ENCODE measurements at regions not wholly inside any gene's neighbourhood (a gene's known extent, or its start where the extent isn't known, plus 50 kb on each side); places are given as distances from the start of the nearest gene placed in this dataset.
"Not testable (repeated sequence)": the region's sequence is repeated elsewhere in the genome, so short reads cannot be mapped to it uniquely, and the experiment has no call there.

DNA sequence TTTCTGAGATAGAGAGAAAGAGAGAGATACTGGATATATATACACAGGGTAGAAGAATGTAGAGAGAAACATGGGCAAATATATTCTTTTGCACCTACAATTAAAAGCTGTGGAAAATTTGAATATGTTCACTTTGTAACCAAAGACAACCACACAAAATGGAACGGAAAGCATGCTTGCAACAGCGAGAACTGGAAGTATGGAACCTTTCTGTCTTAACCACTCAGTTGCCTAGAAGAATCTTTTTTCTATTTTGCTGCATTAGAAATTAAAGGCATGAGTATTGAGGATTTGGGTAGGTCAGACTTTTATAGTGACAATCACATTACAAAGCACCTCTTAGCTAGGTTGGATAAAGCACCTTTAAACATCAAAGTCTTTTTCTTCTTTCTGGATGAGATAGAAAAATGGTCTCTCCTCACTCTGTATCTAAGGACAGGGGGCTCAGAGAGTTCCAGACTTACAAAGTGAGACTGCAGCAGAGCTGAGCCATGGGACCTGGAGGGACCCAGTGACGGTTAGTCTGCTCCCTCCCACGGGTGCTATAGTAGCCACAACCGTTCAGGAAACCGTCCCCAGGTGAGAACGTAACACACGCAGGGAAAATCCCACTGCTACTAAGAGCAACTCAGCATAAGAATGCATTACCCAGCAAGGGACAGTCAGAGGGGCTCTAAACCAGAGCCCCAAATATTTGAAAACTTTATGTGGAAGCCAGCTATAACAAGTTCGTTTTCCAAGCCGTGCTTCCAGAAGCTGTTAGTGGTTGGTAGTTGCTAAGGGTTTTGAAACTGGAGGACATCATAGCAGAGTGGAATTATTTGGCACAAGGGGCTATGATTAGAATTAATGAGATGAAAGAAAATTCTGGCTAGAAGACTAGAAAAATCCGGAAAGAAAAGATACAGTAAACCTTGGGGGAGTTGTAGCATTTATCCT lies 97.1 kb downstream of the DAD1 start:
- CTCF ChIA-PET, result no interaction called here
- intact Hi-C loops (cut with micrococcal nuclease; ENCODE audit: unreplicated experiment), result no loop called here
- H3K36me3 Mint-ChIP-seq (ENCODE audit: insufficient read depth, unreplicated experiment), result no peaks in the 10 kb centered on the region
- no peak for TF ChIP-seq CTCF (IDR thresholded peaks at IDR 0.05; ENCODE audit: unreplicated experiment)
- peaks cover 82% of the 10 kb centered on the region for H3K27me3 Mint-ChIP-seq (ENCODE audit: unreplicated experiment)
- H3K4me1 Mint-ChIP-seq (ENCODE audit: low read depth, unreplicated experiment), result no peaks in the 10 kb centered on the region
- H3K4me3 Mint-ChIP-seq (ENCODE audit: low read depth, unreplicated experiment), result no peak overlapping the region
- no peak for DNase-seq
- H3K9me3 Mint-ChIP-seq (ENCODE audit: low read depth, unreplicated experiment), result no peaks in the 10 kb centered on the region
- BruUV-seq (replicated peaks), result no TSS peak
- no peak overlapping the region for H3K27ac Mint-ChIP-seq (ENCODE audit: unreplicated experiment)

DNA sequence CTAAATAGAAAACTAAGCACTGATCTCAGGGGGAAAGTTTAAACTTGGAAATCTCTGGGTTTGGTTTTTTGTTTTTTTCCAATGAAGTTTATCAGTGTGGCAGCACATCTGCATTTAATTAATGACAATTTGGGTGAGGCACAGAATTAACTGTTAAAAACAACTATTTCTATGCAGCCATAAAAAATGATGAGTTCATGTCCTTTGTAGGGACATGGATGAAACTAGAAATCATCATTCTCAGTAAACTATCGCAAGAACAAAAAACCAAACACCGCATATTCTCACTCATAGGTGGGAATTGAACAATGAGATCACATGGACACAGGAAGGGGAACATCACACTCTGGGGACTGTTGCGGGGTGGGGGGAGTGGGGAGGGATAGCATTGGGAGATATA lies 98.0 kb downstream of the DAD1 start:
- CTCF ChIA-PET; H3K4me3 Mint-ChIP-seq (ENCODE audit: low read depth, unreplicated experiment): not testable (repeated sequence)
- H3K27me3 Mint-ChIP-seq (ENCODE audit: unreplicated experiment), result peaks cover 91% of the 10 kb centered on the region

GRCh38 chr14:22489957-22490950 lies 98.8 kb downstream of the DAD1 start:
- Mint-ChIP-seq H3K27me3 (ENCODE audit: unreplicated experiment) (peaks cover 99% of the 10 kb centered on the region), H3K4me3 (ENCODE audit: low read depth, unreplicated experiment) (no peak overlapping the region), H3K27ac (ENCODE audit: unreplicated experiment) (no peak overlapping the region), H3K4me1 (ENCODE audit: low read depth, unreplicated experiment) (no peaks in the 10 kb centered on the region), H3K9me3 (ENCODE audit: low read depth, unreplicated experiment) (no peaks in the 10 kb centered on the region), H3K36me3 (ENCODE audit: insufficient read depth, unreplicated experiment) (no peaks in the 10 kb centered on the region)
- DNase-seq, result no peak
- intact Hi-C loops (cut with micrococcal nuclease; ENCODE audit: unreplicated experiment), result no loop called here
- BruUV-seq (replicated peaks), result no TSS peak
- CTCF ChIA-PET, result interaction anchor here (0.6 to 0.7 kb wide), 2 partner anchors 10 to 66 kb away, joined by 3 read pairs; no protein-coding TSS in a partner anchor
- TF ChIP-seq CTCF (IDR thresholded peaks at IDR 0.05; ENCODE audit: unreplicated experiment), result no peak

More for the DNA sequence above, 98.0 kb downstream of the DAD1 start:
- H3K4me1 Mint-ChIP-seq (ENCODE audit: low read depth, unreplicated experiment); H3K9me3 Mint-ChIP-seq (ENCODE audit: low read depth, unreplicated experiment); H3K36me3 Mint-ChIP-seq (ENCODE audit: insufficient read depth, unreplicated experiment); DNase-seq; BruUV-seq (replicated peaks); H3K27ac Mint-ChIP-seq (ENCODE audit: unreplicated experiment); intact Hi-C loops (cut with micrococcal nuclease; ENCODE audit: unreplicated experiment): not testable (repeated sequence)

GRCh38 chr14:22489244-22489545 lies 99.8 kb downstream of the DAD1 start:
- BruUV-seq (replicated peaks), result no TSS peak
- Mint-ChIP-seq H3K27ac (ENCODE audit: unreplicated experiment) (no peak overlapping the region), H3K4me3 (ENCODE audit: low read depth, unreplicated experiment) (no peak overlapping the region), H3K9me3 (ENCODE audit: low read depth, unreplicated experiment) (no peaks in the 10 kb centered on the region), H3K36me3 (ENCODE audit: insufficient read depth, unreplicated experiment) (no peaks in the 10 kb centered on the region), H3K4me1 (ENCODE audit: low read depth, unreplicated experiment) (no peaks in the 10 kb centered on the region), H3K27me3 (ENCODE audit: unreplicated experiment) (peaks cover 92% of the 10 kb centered on the region)
- no peak for DNase-seq
- intact Hi-C loops (cut with micrococcal nuclease; ENCODE audit: unreplicated experiment), result no loop called here
- TF ChIP-seq CTCF (IDR thresholded peaks at IDR 0.05; ENCODE audit: unreplicated experiment), result no peak
- CTCF ChIA-PET, result interaction anchor here (0.6 to 0.7 kb wide), 2 partner anchors 9 to 67 kb away, joined by 3 read pairs; no protein-coding TSS in a partner anchor

Measured in Calu3 (cell line).